ENCODE measurements at regions not wholly inside any gene's neighbourhood (a gene's known extent, or its start where the extent isn't known, plus 50 kb on each side); places are given as distances from the start of the nearest gene placed in this dataset.

- Histone ChIP-seq H3K36me3 (ENCODE audit: control insufficient read depth, insufficient read depth, low read length) (no peaks in the 10 kb centered on the region), H3K27ac (ENCODE audit: low read length) (no peak overlapping the region), H3K4me3 (ENCODE audit: low read length) (no peak overlapping the region), H3K9me3 (ENCODE audit: control insufficient read depth, insufficient read depth, low read length) (no peaks in the 10 kb centered on the region), H3K4me1 (ENCODE audit: control insufficient read depth, insufficient read depth, low read length) (no peaks in the 10 kb centered on the region), H3K27me3 (ENCODE audit: control insufficient read depth, insufficient read depth, low read length) (no peaks in the 10 kb centered on the region)
- no peak for ATAC-seq
- Mint-ChIP-seq H3K9me3 (no peaks in the 10 kb centered on the region), H3K36me3 (no peaks in the 10 kb centered on the region), H3K4me1 (no peaks in the 10 kb centered on the region), H3K4me3 (no peak overlapping the region), H3K27ac (no peak overlapping the region), H3K27me3 (ENCODE audit: low read depth in 2 of 2) (peaks cover 12 to 30% of the 10 kb centered on the region in 2 donors)
- 9% methylated on average over 4 of the region's 4 CpGs for WGBS (ENCODE audit: insufficient coverage)
- TF ChIP-seq, protein P1, sequence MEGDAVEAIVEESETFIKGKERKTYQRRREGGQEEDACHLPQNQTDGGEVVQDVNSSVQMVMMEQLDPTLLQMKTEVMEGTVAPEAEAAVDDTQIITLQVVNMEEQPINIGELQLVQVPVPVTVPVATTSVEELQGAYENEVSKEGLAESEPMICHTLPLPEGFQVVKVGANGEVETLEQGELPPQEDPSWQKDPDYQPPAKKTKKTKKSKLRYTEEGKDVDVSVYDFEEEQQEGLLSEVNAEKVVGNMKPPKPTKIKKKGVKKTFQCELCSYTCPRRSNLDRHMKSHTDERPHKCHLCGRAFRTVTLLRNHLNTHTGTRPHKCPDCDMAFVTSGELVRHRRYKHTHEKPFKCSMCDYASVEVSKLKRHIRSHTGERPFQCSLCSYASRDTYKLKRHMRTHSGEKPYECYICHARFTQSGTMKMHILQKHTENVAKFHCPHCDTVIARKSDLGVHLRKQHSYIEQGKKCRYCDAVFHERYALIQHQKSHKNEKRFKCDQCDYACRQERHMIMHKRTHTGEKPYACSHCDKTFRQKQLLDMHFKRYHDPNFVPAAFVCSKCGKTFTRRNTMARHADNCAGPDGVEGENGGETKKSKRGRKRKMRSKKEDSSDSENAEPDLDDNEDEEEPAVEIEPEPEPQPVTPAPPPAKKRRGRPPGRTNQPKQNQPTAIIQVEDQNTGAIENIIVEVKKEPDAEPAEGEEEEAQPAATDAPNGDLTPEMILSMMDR (IDR thresholded peaks at IDR 0.05): no peak
- no peak for DNase-seq
- intact Hi-C loops (cut with micrococcal nuclease): no loop called here
These were observed 56.8 kb upstream of the LRRC55 start for GRCh38 chr11:57124917-57125316.

DNA sequence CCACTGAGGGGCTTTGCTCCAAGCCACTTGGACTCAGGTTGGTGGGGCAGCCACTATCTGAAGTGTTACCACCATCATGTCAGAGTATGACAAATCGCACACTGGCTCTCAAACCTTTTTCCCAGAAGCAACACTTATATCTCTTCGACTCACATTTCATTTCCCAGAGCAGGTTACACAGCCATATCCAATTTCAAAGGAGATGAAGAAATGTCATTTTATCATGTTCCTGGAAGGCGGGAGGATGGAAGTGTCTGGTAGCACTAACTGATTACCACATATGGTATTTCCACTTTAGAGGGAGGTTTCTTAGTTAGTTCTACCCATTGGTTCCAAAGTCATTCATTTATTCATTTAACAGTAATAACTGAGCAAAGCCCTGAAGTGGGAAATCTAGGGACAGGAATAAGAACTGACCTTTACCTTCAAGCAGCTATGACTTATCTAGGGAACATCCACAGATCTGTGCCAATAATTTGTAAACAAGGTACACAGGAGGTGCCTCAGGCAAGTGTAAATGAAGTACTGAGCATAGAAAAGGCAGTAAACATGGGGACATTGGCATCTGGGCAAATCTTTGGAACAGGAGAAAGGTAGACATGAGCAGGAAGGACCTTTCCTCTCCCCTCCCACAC, 54.9 kb upstream of the LRRC55 start:
- Mint-ChIP-seq H3K36me3 (no peaks in the 10 kb centered on the region), H3K27ac (no peak overlapping the region), H3K4me3 (no peak overlapping the region), H3K27me3 (ENCODE audit: low read depth in 2 of 2) (peaks cover 12 to 30% of the 10 kb centered on the region in 2 donors), H3K9me3 (no peaks in the 10 kb centered on the region), H3K4me1 (no peaks in the 10 kb centered on the region)
- 88% methylated on average over 3 of the region's 3 CpGs for WGBS (ENCODE audit: insufficient coverage)
- no peak for DNase-seq
- Histone ChIP-seq H3K27me3 (ENCODE audit: control insufficient read depth, insufficient read depth, low read length) (no peaks in the 10 kb centered on the region), H3K4me3 (ENCODE audit: low read length) (no peak overlapping the region), H3K27ac (ENCODE audit: low read length) (no peak overlapping the region), H3K4me1 (ENCODE audit: control insufficient read depth, insufficient read depth, low read length) (no peaks in the 10 kb centered on the region), H3K36me3 (ENCODE audit: control insufficient read depth, insufficient read depth, low read length) (no peaks in the 10 kb centered on the region), H3K9me3 (ENCODE audit: control insufficient read depth, insufficient read depth, low read length) (no peaks in the 10 kb centered on the region)
- no peak for ATAC-seq
- intact Hi-C loops (cut with micrococcal nuclease): no loop called here
- TF ChIP-seq, protein P1 (IDR thresholded peaks at IDR 0.05): no peak

- no peak for ATAC-seq
These were observed 50.5 kb upstream of the LRRC55 start for GRCh38 chr11:57131080-57131790.

More at GRCh38 chr11:57131080-57131790, 50.5 kb upstream of the LRRC55 start:
- intact Hi-C loops (cut with micrococcal nuclease): no loop called here
- Mint-ChIP-seq H3K9me3 (no peaks in the 10 kb centered on the region), H3K4me3 (no peak overlapping the region), H3K27me3 (ENCODE audit: low read depth in 2 of 2) (peaks cover 14 to 28% of the 10 kb centered on the region in 2 donors), H3K27ac (no peak overlapping the region), H3K36me3 (no peaks in the 10 kb centered on the region), H3K4me1 (no peaks in the 10 kb centered on the region)
- H3K27ac ChIP-seq (ENCODE audit: low read length): no peak overlapping the region
- H3K9me3 ChIP-seq (ENCODE audit: control insufficient read depth, insufficient read depth, low read length): no peaks in the 10 kb centered on the region
- TF ChIP-seq, protein P1 (IDR thresholded peaks at IDR 0.05): no peak
- no peaks in the 10 kb centered on the region for H3K36me3 ChIP-seq (ENCODE audit: control insufficient read depth, insufficient read depth, low read length)
- no peak for DNase-seq
- WGBS (ENCODE audit: insufficient coverage): 62% methylated on average over 8 of the region's 8 CpGs
- no peak overlapping the region for H3K4me3 ChIP-seq (ENCODE audit: low read length)
- no peaks in the 10 kb centered on the region for H3K4me1 ChIP-seq (ENCODE audit: control insufficient read depth, insufficient read depth, low read length)
- peaks cover 3% of the 10 kb centered on the region for H3K27me3 ChIP-seq (ENCODE audit: control insufficient read depth, insufficient read depth, low read length)

Measured in natural killer cell (primary cell).